OCI-LY3 (cell line): ENCODE measurements at regions not wholly inside any gene's neighbourhood (a gene's known extent, or its start where the extent isn't known, plus 50 kb on each side); places are given as distances from the start of the nearest gene placed in this dataset.

Experiments
- H2AFZ ChIP-seq: fragments of 200-600, 300-600 bp; shearing (Covaris generic); 2 replicates; pipeline ENCODE4 v1.6.0; 2014; ENCODE audit warnings: antibody characterized with exemption, low read depth, low read length
- H3K27ac ChIP-seq: fragments of 200-600, 300-600 bp; sonication (generic); 2 replicates; pipeline ENCODE4 v1.5.1; 2014; ENCODE audit warnings: mild to moderate bottlenecking, low read length, moderate library complexity, mixed read lengths
- H3K27me3 ChIP-seq: fragments of 200-600, 300-600 bp; sonication (generic); 2 replicates; pipeline ENCODE4 v1.6.1; 2014; ENCODE audit warnings: low read depth, low read length, mixed read lengths
- H3K36me3 ChIP-seq: fragments of 200-600, 300-600 bp; sonication (generic); replicated peaks from 2 replicates; pipeline ENCODE3; 2014; ENCODE audit warnings: low read depth, low read length, mixed read lengths
- H3K4me1 ChIP-seq: fragments of 300-600, 200-600 bp; sonication (generic); 2 replicates; pipeline ENCODE4 v1.6.1; 2014; ENCODE audit warnings: low read length, mixed read lengths
- H3K4me2 ChIP-seq: fragments of 200-600, 300-600 bp; sonication (generic); 2 replicates; pipeline ENCODE4 v1.6.1; 2014; ENCODE audit warnings: low read length, mixed read lengths
- H3K4me3 ChIP-seq: fragments of 300-600, 200-600 bp; sonication (generic); 2 replicates; pipeline ENCODE4 v1.5.1; 2014; ENCODE audit warnings: antibody characterized with exemption, mild to moderate bottlenecking, low read length, moderate library complexity
- H3K79me2 ChIP-seq: fragments of 300-600, 200-600 bp; shearing (Covaris generic); 2 replicates; pipeline ENCODE4 v1.6.1; 2014; ENCODE audit warnings: mild to moderate bottlenecking, low read length, mixed read lengths
- H3K9ac ChIP-seq: fragments of 300-600, 200-600 bp; shearing (Covaris generic); 2 replicates; pipeline ENCODE4 v1.6.0; 2014; ENCODE audit warnings: mild to moderate bottlenecking, low read length, moderate library complexity
- H3K9me3 ChIP-seq: fragments of 200-600, 300-600 bp; shearing (Covaris generic); 2 replicates; pipeline ENCODE4 v1.6.1; 2014; ENCODE audit warnings: low read length, mixed read lengths; ENCODE audit not compliant: insufficient read depth
- H4K20me1 ChIP-seq: fragments of 200-600, 300-600 bp; sonication (generic); 2 replicates; pipeline ENCODE4 v1.6.1; 2016; ENCODE audit warnings: low read length, mixed read lengths; ENCODE audit not compliant: insufficient read depth
- EZH2phosphoT487 ChIP-seq: fragments of 200-600 bp; shearing (Covaris generic); IDR thresholded peaks from 2 replicates; pipeline ENCODE4 v1.6.1; 2018; ENCODE audit warnings: antibody characterized with exemption, mixed run types, low read depth
- TF ChIP-seq, protein P1 (sequence below): fragments of 200-600, 300-600 bp; sonication (generic); IDR thresholded peaks from 2 replicates; pipeline ENCODE4 v1.5.1; 2014; ENCODE audit warnings: antibody characterized with exemption, low read length, low read depth

DNA sequence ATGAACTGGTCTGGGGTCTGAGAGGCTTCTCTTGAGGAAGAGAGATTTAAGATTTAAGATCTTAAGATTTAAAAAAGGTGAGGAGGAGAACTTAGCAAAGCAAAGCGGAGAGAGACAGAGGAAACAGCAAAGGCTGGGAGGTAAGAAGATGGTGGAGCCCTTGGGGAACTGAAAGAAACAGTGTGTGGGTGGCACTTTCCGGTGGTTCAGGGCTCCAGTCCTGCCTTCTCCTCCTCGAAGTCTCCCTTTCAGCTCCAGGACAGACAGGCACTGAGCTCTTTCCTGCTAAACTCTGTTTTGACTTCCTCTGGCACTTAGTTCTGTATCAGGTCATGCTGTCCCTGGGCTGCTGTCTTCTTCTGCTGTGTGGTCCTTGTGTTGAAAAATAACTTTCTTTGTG lies 298.7 kb upstream of the SRRM4 start:
- H3K27me3 ChIP-seq = no peaks in the 10 kb centered on the region
- H3K4me3 ChIP-seq = no peak overlapping the region
- no peaks in the 10 kb centered on the region for H4K20me1 ChIP-seq
- H3K79me2 ChIP-seq = no peaks in the 10 kb centered on the region
- TF ChIP-seq, protein P1, sequence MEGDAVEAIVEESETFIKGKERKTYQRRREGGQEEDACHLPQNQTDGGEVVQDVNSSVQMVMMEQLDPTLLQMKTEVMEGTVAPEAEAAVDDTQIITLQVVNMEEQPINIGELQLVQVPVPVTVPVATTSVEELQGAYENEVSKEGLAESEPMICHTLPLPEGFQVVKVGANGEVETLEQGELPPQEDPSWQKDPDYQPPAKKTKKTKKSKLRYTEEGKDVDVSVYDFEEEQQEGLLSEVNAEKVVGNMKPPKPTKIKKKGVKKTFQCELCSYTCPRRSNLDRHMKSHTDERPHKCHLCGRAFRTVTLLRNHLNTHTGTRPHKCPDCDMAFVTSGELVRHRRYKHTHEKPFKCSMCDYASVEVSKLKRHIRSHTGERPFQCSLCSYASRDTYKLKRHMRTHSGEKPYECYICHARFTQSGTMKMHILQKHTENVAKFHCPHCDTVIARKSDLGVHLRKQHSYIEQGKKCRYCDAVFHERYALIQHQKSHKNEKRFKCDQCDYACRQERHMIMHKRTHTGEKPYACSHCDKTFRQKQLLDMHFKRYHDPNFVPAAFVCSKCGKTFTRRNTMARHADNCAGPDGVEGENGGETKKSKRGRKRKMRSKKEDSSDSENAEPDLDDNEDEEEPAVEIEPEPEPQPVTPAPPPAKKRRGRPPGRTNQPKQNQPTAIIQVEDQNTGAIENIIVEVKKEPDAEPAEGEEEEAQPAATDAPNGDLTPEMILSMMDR = no peak
- TF ChIP-seq EZH2phosphoT487 = no peak
- H3K4me2 ChIP-seq = no peak overlapping the region
- H3K4me1 ChIP-seq = no peaks in the 10 kb centered on the region
- H3K9me3 ChIP-seq = no peaks in the 10 kb centered on the region
- no peak overlapping the region for H3K9ac ChIP-seq
- H3K36me3 ChIP-seq = no peaks in the 10 kb centered on the region
- no peak overlapping the region for H2AFZ ChIP-seq
- no peak overlapping the region for H3K27ac ChIP-seq

DNA sequence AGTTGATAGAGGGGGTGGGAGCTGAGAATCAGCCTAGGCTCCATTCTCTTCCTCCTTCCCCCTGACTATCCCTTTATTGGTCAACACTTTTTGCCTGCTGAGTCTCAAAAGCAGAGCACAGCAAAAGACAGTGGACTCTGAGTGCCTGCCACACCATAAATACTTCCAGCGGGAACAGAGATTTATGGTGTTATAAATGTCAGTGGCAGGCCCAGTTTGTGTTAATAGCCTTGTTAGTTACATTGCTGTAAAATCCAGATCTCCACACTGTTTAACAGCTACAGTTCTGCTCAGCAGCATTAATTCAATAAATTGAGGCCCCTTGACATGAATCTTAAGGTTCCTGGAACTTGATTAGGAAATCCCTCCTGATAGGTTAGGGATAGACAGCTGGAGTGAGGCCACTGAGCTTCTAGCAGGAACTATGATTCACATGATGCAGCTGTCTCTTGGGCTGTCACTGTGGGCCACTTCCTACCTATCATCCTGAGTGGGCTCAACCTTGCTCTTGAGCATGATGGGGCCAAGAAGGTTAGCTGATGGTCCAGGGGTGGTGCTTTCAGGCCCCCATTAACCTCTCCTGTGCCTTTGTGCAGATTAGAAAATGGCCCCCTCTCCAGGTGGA lies 295.2 kb upstream of the SRRM4 start:
- no peaks in the 10 kb centered on the region for H4K20me1 ChIP-seq
- H3K27me3 ChIP-seq = no peaks in the 10 kb centered on the region
- H3K4me1 ChIP-seq = no peaks in the 10 kb centered on the region
- H3K4me2 ChIP-seq = no peak overlapping the region
- H3K9me3 ChIP-seq = no peaks in the 10 kb centered on the region
- no peak overlapping the region for H3K9ac ChIP-seq
- H3K79me2 ChIP-seq = no peaks in the 10 kb centered on the region
- no peak overlapping the region for H3K27ac ChIP-seq
- H3K36me3 ChIP-seq = no peaks in the 10 kb centered on the region
- TF ChIP-seq, protein P1 = no peak
- no peak for TF ChIP-seq EZH2phosphoT487
- no peak overlapping the region for H2AFZ ChIP-seq
- H3K4me3 ChIP-seq = no peak overlapping the region

DNA sequence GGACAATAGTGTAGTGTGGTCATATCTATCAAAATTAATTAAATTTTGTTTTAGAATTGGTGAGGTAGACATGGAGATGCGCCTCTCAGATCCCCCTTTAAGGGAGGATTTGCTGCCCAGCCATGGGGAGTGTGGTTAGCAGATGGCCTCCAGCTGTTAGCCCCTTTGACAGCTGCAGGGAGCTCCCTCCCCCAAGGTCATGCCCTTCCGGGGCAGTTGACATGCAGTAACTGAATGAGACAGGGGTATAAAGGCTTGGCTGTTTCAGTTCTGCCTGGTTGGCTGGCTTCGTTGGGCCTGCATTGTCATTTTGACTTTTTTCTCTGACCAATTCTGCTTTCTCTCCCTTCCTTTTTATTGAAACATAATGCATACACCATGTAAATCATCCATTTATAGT lies 291.5 kb upstream of the SRRM4 start:
- Histone ChIP-seq H3K79me2 (no peaks in the 10 kb centered on the region), H4K20me1 (no peaks in the 10 kb centered on the region), H3K27me3 (no peaks in the 10 kb centered on the region), H3K4me1 (no peaks in the 10 kb centered on the region), H3K9me3 (no peaks in the 10 kb centered on the region), H3K4me2 (no peak overlapping the region), H3K9ac (no peak overlapping the region), H3K36me3 (no peaks in the 10 kb centered on the region), H3K4me3 (no peak overlapping the region), H2AFZ (no peak overlapping the region), H3K27ac (no peak overlapping the region)
- TF ChIP-seq EZH2phosphoT487 = no peak
- TF ChIP-seq, protein P1 = no peak

DNA sequence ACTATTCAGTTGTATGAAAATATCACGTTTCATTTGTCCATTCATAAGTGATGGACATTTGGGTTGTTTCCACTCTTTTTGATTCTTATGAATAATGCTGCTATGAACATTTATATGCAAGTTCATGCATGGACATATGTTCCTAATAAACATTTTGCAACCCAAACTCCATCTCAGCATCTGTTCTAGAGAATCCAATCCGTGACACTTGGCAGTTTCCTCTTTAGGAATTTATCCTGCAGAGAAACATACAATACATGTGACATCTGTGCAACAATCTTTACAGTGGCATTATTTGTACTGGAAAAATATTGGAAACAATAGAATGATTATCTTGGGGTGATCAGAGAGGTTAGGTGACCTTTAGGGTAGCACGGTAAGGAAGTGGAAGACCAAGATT lies 290.8 kb upstream of the SRRM4 start:
- H3K4me3 ChIP-seq = no peak overlapping the region
- H3K9ac ChIP-seq = no peak overlapping the region
- H3K27me3 ChIP-seq = no peaks in the 10 kb centered on the region
- H3K27ac ChIP-seq = no peak overlapping the region
- no peaks in the 10 kb centered on the region for H3K79me2 ChIP-seq
- H3K4me1 ChIP-seq = no peaks in the 10 kb centered on the region
- H2AFZ ChIP-seq = no peak overlapping the region
- H3K9me3 ChIP-seq = no peaks in the 10 kb centered on the region
- no peak overlapping the region for H3K4me2 ChIP-seq
- TF ChIP-seq, protein P1 = no peak
- TF ChIP-seq EZH2phosphoT487 = no peak
- no peaks in the 10 kb centered on the region for H3K36me3 ChIP-seq
- H4K20me1 ChIP-seq = no peaks in the 10 kb centered on the region
